NCI-H2227 treated with DMSO at 0.1 percent for 48 hours (cell line): ENCODE measurements at regions not wholly inside any gene's neighbourhood (a gene's known extent, or its start where the extent isn't known, plus 50 kb on each side); places are given as distances from the start of the nearest gene placed in this dataset.

Experiments used
- DNase-seq: peaks from one replicate; lab custom pipeline; 2025; lab: John Stamatoyannopoulos, UW

GRCh38 chr19:29263305-29264135 is 50.6 kb upstream of the UQCRFS1 start:
- peak; percentile 85 for DNase-seq

DNA sequence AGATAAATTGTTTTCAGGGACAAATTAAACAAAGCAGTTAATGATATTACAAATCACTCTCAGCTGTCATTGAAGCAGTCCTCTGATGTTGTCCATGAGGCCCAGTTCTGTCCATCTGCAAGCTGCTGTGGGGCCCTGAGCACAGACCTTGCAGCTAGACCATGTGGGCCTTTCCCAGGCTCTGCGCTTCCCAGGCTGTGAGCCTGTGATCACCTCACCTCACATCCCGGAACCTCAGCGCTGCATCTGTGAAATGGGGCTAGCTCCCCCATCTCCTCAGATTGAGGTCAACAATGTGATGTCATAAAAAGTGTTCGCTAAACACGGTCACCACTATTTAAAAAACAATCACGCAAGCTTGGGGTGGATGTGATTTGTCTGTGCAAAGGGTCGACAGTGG is 51.9 kb upstream of the UQCRFS1 start:
- DNase-seq: no peak

GRCh38 chr19:29265436-29265835 is 52.5 kb upstream of the UQCRFS1 start:
- DNase-seq: no peak

DNA sequence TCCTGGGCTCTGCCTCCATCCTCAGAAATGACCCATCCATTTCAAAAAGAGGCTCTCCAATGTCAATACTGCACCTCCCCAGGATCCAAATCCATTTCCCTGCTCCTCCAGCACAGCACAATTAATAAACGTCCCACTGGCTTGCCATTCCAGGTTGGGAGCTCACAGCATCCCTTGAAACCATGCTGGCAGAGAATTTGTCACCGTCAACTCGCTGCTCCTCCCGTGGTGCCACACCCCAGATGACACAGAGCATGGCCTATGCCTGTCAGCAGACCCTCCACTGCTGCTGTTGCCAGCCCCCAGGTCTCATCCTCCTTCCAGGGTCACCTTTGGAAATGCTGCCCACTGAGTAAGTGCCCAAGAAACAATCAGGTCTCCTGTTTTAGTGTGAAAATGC is 53.0 kb upstream of the UQCRFS1 start:
- DNase-seq: no peak

DNA sequence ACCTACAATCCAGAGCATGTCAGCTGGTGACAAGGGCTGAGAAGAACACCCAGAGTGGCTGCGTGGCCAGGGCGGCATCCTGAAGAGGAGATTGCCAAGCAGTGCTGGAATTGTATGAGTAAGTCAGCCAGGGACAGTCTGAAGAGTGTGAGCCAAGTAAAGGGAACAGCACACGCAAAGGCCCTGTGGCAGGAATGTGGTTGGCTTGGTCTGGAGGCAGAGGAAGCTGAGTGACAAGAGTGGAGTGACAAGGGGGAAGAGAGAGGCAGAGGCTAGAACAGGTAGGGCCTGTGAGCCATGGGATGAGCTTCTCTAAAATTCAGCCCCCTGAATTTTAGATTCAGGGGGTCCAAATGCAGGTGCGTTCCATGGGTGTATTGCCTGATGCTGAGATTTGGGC is 53.7 kb upstream of the UQCRFS1 start:
- DNase-seq: no peak

DNA sequence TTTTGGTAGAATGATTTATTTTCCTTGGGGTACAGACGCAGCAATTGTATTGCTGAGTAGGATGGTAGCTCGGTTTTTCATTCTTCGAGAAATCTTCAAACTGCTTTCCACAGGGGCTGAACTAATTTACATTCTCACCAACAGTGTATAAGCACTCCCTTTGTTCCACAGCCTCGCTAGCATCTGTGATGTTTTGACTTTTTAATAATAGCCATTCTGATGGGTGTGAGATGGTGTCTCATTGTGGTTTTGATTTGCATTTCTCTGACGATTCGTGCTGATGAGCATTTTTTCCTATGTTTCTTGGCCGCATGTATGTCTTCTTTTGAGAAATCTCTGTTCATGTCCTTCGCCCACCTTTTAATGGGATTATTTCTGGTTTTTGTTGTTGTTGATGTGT is 54.8 kb upstream of the UQCRFS1 start:
- no peak for DNase-seq

GRCh38 chr19:29268103-29268502 is 55.2 kb upstream of the UQCRFS1 start:
- DNase-seq: no peak

- DNase-seq: peak; percentile 40
These were observed 55.9 kb upstream of the UQCRFS1 start for GRCh38 chr19:29268721-29269393.

- DNase-seq: no peak
These were observed 56.7 kb upstream of the UQCRFS1 start for GRCh38 chr19:29269641-29270040.

GRCh38 chr19:29271341-29271740 is 58.4 kb upstream of the UQCRFS1 start:
- no peak for DNase-seq

GRCh38 chr19:29271911-29272310 is 59.0 kb upstream of the UQCRFS1 start:
- no peak for DNase-seq

DNA sequence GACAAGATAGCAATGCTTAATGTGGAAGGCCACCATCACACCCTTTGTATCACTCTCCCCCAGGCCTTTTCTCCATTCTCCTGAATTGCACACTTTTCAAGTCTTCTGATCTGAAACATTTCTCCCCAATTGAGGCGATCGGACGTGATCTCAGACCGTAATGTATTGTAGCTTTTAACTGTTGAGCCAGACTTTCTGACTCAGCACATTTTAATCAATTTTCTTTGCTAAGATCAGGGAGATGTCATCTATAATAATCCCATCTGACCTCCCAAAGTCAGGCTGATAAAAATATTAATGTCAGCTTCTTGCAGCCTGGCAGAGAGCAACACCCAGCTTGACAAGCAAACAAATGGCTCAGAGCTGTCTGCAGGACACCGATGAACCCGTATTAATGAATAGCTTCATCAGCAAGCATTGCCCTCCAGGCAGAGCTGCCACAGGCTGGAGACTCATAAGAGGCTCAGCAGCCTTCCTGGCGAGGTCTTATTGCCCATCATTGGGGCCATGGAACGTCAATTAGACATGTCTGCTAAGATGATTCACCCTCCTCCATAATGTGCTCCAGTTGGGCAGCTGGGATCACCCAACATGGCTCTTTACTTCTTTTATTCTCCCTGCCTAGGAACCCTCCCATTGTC is 60.2 kb upstream of the UQCRFS1 start:
- DNase-seq: no peak

DNA sequence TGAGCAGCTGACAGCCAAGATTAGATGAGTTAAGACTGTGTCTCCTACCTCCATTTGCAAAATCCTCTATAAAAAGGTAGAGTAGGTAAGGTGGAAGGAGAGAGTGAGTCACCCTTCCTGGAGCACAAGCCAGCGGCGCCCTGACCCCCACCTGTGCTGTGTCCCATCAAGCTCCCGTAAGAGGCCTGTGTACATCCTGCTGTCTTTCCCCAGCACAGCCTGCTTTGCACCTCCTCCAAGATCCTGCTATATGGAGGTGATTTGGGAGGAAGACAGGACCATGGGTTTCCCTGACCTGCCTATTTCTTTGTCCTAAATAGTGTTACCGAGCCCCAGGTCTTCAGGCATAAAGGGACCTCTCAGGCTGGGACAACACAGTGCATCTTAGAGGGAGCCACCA is 62.3 kb upstream of the UQCRFS1 start:
- DNase-seq: no peak

DNA sequence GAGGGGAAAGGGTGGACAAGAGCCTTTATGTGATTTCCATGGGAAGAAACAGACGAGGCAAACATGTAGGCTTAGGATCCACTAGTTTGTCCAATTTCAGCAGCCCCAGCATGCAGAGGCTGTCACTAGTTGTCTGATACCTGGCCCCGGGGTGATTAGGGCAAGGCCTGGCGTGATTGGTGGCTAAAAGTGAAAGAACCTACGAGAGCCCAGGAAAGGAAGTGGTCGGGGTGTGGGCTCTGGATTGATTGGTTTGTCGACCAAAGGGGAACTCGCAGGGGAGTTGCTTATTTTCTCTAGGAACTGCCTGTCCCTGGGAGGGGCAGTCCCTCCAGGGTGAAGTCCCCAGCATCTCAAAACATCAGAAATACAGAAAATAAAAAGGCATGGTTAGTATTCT is 64.2 kb upstream of the UQCRFS1 start:
- peak; percentile 83 for DNase-seq

DNA sequence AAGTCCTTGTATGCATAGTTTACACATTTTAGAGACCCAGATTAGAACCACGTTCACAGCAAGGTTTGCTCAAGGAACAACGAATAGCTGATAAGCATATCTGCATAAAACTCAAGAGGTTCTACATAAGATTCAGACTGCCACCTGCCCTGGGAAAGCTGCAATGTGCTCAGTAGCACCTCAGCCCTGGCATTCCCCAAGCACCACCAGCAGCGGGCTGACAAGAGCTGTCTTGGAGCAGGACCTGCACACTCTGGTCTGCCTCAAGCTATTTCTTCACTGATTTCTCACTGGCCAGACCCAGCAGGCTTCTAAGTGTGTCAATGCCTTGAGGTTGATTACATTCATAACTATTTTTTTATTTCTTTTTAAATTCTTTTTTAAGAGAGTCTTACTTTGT is 65.8 kb upstream of the UQCRFS1 start:
- DNase-seq: no peak

DNA sequence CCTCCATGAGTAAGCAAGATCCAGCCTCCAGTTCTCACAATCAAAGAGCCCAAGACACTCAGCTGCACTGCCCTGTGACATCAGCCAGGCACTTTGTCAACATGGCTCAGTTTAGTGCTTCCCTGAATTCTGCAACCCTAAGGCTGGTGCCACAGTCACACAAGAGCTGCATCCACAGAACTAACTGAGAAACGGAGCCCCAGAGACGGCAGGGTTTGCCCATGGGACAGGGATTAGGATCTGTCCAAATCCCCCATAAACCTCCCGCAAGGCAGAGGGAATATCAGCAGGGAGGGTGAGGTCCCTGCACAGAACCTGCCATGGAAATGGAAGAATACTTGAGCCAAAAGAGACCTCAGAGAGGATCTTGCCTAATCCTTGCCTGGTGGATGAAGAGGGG is 70.4 kb upstream of the UQCRFS1 start:
- no peak for DNase-seq

- DNase-seq: no peak
These were observed 72.3 kb upstream of the UQCRFS1 start for GRCh38 chr19:29285187-29285687.

DNA sequence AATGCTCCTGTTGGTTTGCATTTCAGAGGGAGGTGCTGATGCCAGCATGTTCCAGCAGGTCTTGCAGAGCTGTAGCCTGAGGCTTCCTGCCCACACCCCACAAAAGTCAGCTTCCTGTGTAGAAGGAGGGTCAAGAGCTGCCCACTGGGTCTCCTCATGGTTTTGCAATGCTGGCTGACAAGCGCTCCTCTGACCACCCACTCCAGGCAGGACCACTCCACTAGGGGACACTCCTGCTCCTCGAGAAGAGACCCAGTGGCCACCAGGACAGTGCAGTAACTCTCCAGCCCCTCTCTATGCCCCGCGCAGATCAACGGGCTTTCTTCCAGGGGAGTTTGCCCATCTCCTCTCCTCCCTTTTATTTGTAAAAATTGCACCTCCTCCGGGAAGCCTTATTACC is 72.9 kb upstream of the UQCRFS1 start:
- DNase-seq: peak; percentile 32

- peak; percentile 52 for DNase-seq
These were observed 74.1 kb upstream of the UQCRFS1 start for GRCh38 chr19:29287061-29287460.

DNA sequence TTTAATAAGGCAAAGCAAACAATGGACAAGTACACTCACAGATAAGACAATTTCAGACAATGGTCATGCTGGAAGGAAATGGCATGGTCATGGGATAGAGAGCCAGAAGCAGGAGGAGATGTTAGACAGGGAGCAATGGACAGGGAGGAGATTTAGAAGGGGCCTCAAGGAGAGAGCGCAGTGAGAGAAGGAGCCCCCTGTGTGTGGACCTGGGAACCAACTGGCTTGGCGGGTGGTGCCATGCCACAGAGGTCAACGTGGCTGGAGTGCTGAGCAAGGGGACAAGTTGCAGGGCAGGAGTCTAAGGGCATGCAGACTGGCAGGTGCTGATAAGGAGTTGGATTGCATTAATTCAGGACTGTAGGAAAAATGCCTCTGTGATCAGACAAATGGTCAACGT is 75.3 kb upstream of the UQCRFS1 start:
- no peak for DNase-seq

GRCh38 chr19:29289020-29289419 is 76.1 kb upstream of the UQCRFS1 start:
- no peak for DNase-seq

- no peak for DNase-seq
These were observed 77.9 kb upstream of the UQCRFS1 start for GRCh38 chr19:29290853-29291252.

DNA sequence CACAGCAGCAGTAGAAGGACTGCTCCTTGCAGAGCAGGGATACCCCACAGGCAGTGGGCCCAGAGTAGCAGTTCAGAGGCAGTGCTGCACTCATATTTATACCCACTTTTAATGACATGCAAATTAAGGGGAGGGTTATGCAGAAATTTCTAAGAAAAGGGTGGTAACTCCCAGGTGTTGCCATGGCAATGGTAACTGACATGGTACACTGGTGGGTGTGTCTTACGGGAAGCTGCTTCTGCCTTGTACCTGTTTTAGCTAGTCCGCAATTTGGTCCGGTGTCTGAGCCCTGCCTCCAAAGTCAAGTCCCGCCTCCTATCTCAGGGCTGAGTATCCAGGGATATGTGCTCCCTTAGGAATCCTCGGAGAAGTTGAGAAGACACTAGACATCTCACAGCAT is 79.2 kb upstream of the UQCRFS1 start:
- no peak for DNase-seq
